Left hindlimb (tissue), 1 donor: ENCODE measurements at regions not wholly inside any gene's neighbourhood (a gene's known extent, or its start where the extent isn't known, plus 50 kb on each side); places are given as distances from the start of the nearest gene placed in this dataset.

Experiments
- DNase-seq: peaks from one replicate; pipeline ENCODE4 v3.0.0-alpha.2; 2018

GRCh38 chr13:105247830-105248229 is 1287.6 kb downstream of the EFNB2 start:
- no peak for DNase-seq

GRCh38 chr13:105240371-105240770 is 1295.1 kb downstream of the EFNB2 start:
- DNase-seq, result no peak

- no peak for DNase-seq
Observed at GRCh38 chr13:105232439-105232838, 1303.0 kb downstream of the EFNB2 start.

DNA sequence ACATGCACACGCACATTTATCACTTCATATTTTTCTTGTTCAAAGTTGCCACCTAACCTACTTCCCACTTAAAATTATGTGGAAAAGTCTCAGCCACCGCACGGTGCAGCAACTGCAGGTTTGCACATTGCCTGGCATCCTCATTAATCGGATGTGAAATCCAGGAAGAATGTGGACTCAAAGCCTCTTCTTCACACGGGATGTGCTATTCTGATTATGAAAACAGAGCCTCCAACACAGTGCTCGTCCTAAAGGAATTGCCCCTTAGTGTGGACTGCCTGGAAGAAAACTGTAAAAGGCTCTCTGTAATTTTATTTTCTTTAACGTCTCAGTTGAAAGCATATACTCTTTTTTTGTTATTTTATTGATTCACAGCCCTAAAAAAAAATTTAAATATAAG is 1303.5 kb downstream of the EFNB2 start:
- DNase-seq, result no peak

- no peak for DNase-seq
Observed at GRCh38 chr13:105231579-105231978, 1303.9 kb downstream of the EFNB2 start.

DNA sequence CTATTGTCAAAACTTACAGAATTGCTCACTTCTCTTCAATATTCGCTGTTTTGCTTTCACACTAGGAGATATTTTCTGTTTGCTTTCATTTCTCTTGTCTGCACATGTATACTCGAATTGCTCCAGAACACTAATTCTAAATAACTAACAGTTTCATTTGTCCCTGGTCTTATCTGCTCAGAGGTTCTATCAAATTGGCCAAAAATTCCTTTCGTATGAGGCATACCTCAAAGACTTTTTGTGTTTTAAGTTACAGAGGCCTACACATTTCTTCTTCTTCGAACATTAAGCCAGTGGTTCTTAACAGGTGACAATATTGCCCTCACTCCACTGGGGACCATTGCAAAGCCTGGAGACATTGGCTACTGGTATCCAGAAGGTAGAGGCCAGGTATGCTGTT is 1314.6 kb downstream of the EFNB2 start:
- no peak for DNase-seq

DNA sequence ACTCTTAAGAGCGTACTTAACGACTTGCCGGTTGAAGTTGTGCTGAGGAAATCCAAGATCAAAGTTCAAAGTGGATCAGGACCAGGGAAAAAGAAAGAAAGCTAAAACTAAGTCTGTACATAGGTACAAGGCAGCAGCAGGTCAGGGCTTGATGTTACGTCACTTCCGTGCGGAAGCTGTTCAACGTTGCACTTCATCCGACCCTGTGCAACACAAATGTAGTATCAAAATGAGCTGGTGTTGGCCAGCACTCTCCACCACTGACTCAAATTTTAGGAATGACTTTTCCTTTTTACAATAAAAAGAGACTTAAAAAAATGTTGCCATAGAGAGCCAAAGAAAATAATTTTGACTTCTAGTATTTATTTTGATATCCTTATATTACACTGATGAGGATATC is 1315.4 kb downstream of the EFNB2 start:
- DNase-seq, result no peak

- DNase-seq, result no peak
Observed at GRCh38 chr13:105219651-105220050, 1315.8 kb downstream of the EFNB2 start.

DNA sequence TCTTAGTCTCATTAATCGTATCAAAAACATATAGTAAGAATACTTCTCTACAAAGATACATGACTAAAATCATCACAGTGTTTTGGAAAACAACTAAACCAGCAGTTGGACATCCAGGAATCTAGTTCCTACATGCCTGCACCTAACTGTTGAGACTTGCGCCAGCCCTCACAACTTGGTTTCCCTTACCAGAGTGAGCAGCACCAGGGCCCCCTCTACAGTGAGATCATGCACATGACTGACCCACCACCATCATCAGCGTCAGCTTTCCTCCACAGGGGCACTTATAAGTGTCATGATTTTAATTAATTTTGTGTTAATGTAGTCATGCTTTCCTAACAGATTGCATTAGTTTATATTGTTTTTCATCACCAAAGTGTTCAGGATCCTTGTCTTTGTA is 1322.0 kb downstream of the EFNB2 start:
- no peak for DNase-seq

GRCh38 chr13:105207572-105208293 is 1327.7 kb downstream of the EFNB2 start:
- no peak for DNase-seq

GRCh38 chr13:105202354-105202753 is 1333.1 kb downstream of the EFNB2 start:
- DNase-seq, result no peak

GRCh38 chr13:105201351-105201750 is 1334.1 kb downstream of the EFNB2 start:
- no peak for DNase-seq

GRCh38 chr13:105200181-105200580 is 1335.3 kb downstream of the EFNB2 start:
- DNase-seq, result no peak

GRCh38 chr13:105196052-105196451 is 1339.4 kb downstream of the EFNB2 start:
- DNase-seq, result no peak

GRCh38 chr13:105193026-105193425 is 1342.4 kb downstream of the EFNB2 start:
- DNase-seq, result no peak

- no peak for DNase-seq
Observed at GRCh38 chr13:105184201-105184600, 1351.3 kb downstream of the EFNB2 start.

DNA sequence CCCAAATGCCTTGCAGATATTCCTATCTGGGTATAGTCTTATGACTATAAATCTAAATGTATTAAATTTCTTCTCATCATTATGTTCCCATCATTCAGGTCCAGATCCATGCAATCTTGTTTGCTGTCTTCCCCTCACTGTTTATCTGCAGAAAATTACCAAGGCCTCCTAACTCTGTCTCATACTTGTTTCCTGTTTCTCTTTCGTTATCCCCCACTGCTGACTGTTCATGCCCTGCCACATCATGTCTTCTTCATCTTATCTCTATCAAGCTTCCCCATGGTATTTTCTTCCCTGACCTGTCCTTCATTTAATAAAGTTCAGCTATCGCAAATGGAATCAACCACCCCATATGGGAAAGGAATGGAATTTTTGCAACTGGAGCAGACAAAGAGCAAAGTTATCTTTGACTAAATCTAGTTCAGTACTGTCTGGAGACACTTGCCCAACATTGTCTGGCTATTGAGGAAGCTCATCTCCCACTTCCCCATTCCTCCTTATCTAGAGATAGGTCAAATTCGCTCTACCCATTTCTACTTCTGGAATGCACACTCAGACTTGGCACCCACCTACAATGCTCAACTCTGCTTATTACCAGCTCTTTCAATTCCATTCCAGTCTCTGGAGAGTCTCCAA is 1358.1 kb downstream of the EFNB2 start:
- no peak for DNase-seq

- DNase-seq, result no peak
Observed at GRCh38 chr13:105170438-105170837, 1365.0 kb downstream of the EFNB2 start.

- DNase-seq, result no peak
Observed at GRCh38 chr13:105168295-105168694, 1367.2 kb downstream of the EFNB2 start.

GRCh38 chr13:105167385-105167784 is 1368.1 kb downstream of the EFNB2 start:
- DNase-seq, result no peak

DNA sequence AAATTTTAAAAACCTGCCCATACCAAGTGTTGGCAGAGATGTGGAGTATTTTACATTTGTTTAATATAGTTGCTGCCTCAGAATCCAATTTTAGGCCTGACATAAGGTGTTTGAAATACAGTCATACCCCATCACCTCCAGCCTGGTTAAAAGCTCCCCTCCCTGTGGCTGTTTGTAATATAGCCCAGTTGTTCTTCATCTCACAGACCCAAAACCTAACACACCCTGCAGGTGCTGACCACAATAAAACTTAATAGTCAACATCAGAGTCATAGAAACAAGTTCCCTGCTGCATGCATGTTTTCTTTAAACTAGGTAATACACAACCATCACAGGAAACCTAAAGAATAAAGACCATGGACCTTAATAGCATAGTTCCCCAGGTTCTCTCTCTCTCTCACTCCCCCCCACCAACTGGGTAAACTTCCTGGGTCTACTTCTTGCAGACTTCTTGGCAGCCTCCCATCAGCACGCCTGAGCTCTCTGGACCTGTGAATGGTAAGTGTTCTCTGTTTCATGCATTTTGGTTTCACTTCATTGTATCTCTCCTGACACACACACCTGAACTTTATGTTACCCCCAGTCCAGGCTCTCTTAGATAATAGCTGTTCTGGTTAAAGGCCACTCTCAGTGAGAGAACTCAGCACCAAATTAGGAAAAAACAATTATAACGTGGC is 1369.9 kb downstream of the EFNB2 start:
- no peak for DNase-seq

GRCh38 chr13:105159841-105160240 is 1375.6 kb downstream of the EFNB2 start:
- DNase-seq, result no peak

DNA sequence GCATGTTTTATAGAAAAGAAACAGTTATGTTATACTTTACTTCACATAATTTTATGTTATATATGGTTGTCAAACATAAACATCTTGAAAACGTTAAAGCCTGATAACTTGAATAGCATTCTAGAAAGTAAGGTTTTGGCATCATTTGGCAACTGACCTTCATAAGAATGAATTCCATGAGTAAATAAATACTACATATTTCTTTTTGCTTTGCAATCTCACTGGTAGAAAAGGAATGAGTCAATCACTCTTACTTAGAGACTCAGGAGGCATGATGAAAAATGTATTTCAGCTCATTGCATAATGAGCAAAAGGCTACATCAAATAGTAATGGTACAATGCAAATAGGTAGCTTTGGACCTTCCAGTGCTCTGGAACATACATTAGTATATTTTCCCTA is 1381.9 kb downstream of the EFNB2 start:
- DNase-seq, result no peak

GRCh38 chr13:105151639-105152038 is 1383.8 kb downstream of the EFNB2 start:
- DNase-seq, result no peak
